ENCODE measurements at regions not wholly inside any gene's neighbourhood (a gene's known extent, or its start where the extent isn't known, plus 50 kb on each side); places are given as distances from the start of the nearest gene placed in this dataset.

DNA sequence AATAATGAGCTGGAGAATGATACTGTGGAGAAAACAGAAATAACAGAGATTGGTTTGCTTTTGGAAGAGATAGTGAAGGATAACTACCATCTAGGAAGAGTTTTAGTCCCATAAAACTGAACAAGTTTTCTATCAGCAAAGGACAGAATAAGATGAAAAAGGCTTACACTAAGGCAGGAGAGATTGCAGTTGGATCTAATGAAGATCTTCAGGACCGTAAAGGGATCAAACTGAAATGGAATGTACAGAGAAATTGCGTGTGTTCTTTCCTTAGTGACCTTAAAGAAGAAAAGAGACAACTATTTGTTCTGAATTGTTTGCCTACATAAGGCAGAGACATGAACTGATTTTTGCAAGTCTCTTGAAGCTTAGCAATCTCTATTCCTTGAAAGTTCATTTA is 191.7 kb upstream of the MTPN start:
- TF ChIP-seq TEAD4 (IDR thresholded peaks at IDR 0.05; ENCODE audit: low read depth, low read length) (no peak), EGR1 (IDR thresholded peaks at IDR 0.05; ENCODE audit: borderline replicate concordance, low read depth, low read length) (no peak), ASH2L (IDR thresholded peaks at IDR 0.05; ENCODE audit: low read length) (no peak)
- Histone ChIP-seq H2BK5ac (ENCODE audit: low read depth, low read length) (no peak overlapping the region), H3K27ac (ENCODE audit: low read depth, low read length) (no peak overlapping the region), H3K23me2 (ENCODE audit: low read depth, low read length) (no peaks in the 10 kb centered on the region), H3K27me3 (replicated peaks in 1 of 4; ENCODE audit: control insufficient read depth in 3 of 4, extremely low read depth in 1 of 4, insufficient read depth in 3 of 4, low read length in 3 of 4) (no peaks in the 10 kb centered on the region), H2AK5ac (ENCODE audit: low read depth, low read length) (no peak overlapping the region), H3K4ac (replicated peaks; ENCODE audit: insufficient read length, low read depth, low read length) (no peak overlapping the region), H4K8ac (ENCODE audit: extremely low read depth, insufficient read depth, low read length) (no peak overlapping the region), H3K4me3 (ENCODE audit: extremely low read depth in 1 of 4, insufficient read depth in 2 of 4, low read depth in 3 of 4, low read length in 4 of 4) (no peak overlapping the region), H2BK20ac (ENCODE audit: low read length) (no peak overlapping the region), H4K5ac (ENCODE audit: insufficient read length, low read depth, low read length) (no peak overlapping the region), H2BK15ac (ENCODE audit: low read length) (no peak overlapping the region), H2AFZ (ENCODE audit: low read length) (no peak overlapping the region), H4K20me1 (replicated peaks in 1 of 2; ENCODE audit: control insufficient read depth in 1 of 2, insufficient read depth in 2 of 2, low read length in 2 of 2) (no peaks in the 10 kb centered on the region), H3K4me2 (ENCODE audit: insufficient read depth in 1 of 2, low read depth in 2 of 2, low read length in 2 of 2) (no peak overlapping the region), H2BK120ac (replicated peaks; ENCODE audit: low read depth, low read length) (no peak overlapping the region), H3K79me2 (ENCODE audit: control insufficient read depth in 1 of 2, insufficient read depth in 2 of 2, low read length in 2 of 2) (no peaks in the 10 kb centered on the region), H3K9ac (replicated peaks in 1 of 4; ENCODE audit: extremely low read depth in 1 of 4, low read depth in 3 of 4, low read length in 3 of 4) (no peak overlapping the region), H4K91ac (replicated peaks; ENCODE audit: insufficient read length, low read length) (no peak overlapping the region), H3K23ac (ENCODE audit: insufficient read length) (no peak overlapping the region), H3K4me1 (replicated peaks in 1 of 4; ENCODE audit: control insufficient read depth in 3 of 4, insufficient read depth in 4 of 4, low read length in 3 of 4) (no peaks in the 10 kb centered on the region), H3K18ac (ENCODE audit: extremely low read depth, low read length) (no peak overlapping the region), H3K9me3 (ENCODE audit: insufficient read depth in 2 of 2, low read depth in 1 of 2, low read length in 1 of 2) (no peaks in the 10 kb centered on the region; a peak in 1 of 4 replicates), H3K14ac (ENCODE audit: insufficient read length) (no peak overlapping the region), H3K56ac (replicated peaks; ENCODE audit: insufficient read length, low read depth, low read length) (no peak overlapping the region), H3K79me1 (ENCODE audit: low read depth, low read length) (no peaks in the 10 kb centered on the region), H2BK12ac (ENCODE audit: low read depth, low read length) (no peak overlapping the region), H3K36me3 (ENCODE audit: control insufficient read depth in 2 of 4, insufficient read depth in 4 of 4, low read length in 3 of 4) (no peaks in the 10 kb centered on the region)
- ChIA-PET CTCF (ENCODE audit: partially characterized antibody) (no interaction called here), POLR2A (ENCODE audit: partially characterized antibody) (no interaction called here)
- 84% methylated on average over 2 of the region's 2 CpGs; no CpG with 5 or more reads in 1 of the 2 experiments for WGBS, 2 experiments (ENCODE audit: extremely low coverage in 1 of 2, insufficient coverage in 1 of 2, insufficient read length in 1 of 2, insufficient replicate concordance in 2 of 2, low coverage in 1 of 2, low lambda C conversion rate in 2 of 2, missing lambda C conversion rate in 1 of 2)
- no peak for FAIRE-seq
- DNase-seq (ENCODE audit: low read depth in 1 of 2, low spot score in 2 of 2) = no peak
